Embryonic facial prominence (tissue), 1 donor: ENCODE measurements at regions not wholly inside any gene's neighbourhood (a gene's known extent, or its start where the extent isn't known, plus 50 kb on each side); places are given as distances from the start of the nearest gene placed in this dataset.
"Not testable (repeated sequence)": the region's sequence is repeated elsewhere in the genome, so short reads cannot be mapped to it uniquely, and the experiment has no call there.

Experiments
- DNase-seq: peaks from one replicate; pipeline ENCODE4 v3.0.0-alpha.2; 2016; ENCODE audit errors: extremely low spot score

- DNase-seq = no peak
These were observed 222.8 kb downstream of the LY86 start for GRCh38 chr6:6811128-6812009.

DNA sequence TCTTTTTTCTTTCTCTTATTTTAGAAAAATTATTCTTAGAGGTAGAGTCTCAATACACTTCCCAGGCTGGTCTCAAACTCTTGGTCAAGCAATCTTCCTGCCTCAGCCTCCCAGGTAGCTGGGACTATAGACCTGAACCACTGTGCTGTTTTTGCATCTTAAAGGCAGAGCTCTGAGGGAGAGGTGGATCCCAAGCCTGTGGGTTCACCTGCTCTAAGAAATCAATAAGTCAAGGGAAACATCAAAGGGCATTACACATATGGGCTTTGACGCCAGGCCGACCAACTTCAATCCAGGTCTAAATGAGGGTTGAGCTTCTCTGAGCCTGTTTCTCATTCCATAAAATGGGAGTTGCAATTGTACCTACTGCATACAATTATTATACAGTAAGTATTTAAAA lies 223.9 kb downstream of the LY86 start:
- DNase-seq = no peak

- DNase-seq = no peak
These were observed 227.2 kb downstream of the LY86 start for GRCh38 chr6:6815732-6816131.

DNA sequence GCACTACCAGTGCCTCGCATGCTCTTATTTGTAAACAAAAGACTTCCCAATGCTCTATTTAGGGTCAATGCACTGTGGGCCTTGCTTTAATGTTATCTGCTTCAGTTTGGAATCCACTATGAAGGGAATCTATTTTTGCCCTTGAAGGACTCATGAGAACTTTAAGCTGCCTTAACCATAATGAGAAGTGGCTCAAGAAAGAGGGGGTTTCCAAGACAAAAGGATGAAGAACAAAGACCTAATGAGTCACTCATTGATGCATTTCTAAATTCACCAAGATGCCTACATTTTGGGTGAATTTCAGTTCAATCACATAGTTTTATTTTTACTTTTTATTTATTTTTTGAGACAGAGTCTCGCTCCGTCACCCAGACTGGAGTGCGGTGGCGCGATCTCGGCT lies 228.2 kb downstream of the LY86 start:
- no peak for DNase-seq

DNA sequence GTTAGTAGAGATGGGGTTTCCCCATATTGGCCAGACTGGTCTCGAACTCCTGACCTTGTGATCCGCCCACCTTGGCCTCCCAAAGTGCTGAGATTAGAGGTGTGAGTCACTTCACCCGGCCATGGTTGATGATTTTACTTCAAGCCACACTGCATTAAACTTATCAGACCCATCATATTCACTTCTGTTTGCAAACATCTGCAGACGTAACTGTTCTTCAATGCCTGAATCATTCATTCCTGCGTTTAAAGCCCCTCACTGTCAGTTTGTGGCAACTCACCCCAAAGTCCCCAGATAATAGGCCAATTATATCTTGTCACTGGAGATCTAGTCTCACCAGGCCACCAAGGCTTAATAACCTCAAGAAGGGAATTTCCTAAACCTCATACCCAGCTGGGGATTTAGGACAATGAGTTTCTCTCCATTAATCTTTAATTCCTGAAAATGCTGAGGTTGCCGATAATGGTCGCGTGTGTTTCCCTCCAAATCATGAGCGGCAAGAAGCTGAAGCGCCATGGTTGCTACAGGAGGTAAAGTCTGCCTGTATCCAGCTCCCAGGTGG lies 229.6 kb downstream of the LY86 start:
- no peak for DNase-seq

GRCh38 chr6:6820641-6821238 lies 232.2 kb downstream of the LY86 start:
- no peak for DNase-seq

GRCh38 chr6:6821639-6822261 lies 233.2 kb downstream of the LY86 start:
- no peak for DNase-seq

- DNase-seq = no peak
These were observed 234.5 kb downstream of the LY86 start for GRCh38 chr6:6823030-6823429.

GRCh38 chr6:6823568-6824224 lies 235.2 kb downstream of the LY86 start:
- no peak for DNase-seq

DNA sequence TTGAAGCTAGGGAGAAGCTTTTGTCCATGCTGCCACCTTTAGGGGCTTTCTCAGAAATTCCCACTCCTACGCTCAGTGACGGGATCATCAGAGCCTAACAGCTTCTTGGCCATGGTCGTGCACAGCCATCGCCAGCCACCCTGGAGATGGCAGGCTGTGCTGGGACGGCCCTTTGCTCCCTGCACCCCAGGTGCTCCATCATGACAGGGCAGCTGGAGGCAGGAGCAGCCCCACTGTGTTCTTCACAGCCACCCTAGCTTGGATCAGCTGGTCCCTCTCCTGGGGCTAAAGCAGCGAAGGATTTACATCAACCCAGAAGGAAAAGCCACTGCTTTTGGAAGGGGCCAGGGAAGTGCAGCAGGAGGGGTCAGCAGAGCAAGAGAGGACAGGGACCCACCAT lies 235.9 kb downstream of the LY86 start:
- DNase-seq = no peak

DNA sequence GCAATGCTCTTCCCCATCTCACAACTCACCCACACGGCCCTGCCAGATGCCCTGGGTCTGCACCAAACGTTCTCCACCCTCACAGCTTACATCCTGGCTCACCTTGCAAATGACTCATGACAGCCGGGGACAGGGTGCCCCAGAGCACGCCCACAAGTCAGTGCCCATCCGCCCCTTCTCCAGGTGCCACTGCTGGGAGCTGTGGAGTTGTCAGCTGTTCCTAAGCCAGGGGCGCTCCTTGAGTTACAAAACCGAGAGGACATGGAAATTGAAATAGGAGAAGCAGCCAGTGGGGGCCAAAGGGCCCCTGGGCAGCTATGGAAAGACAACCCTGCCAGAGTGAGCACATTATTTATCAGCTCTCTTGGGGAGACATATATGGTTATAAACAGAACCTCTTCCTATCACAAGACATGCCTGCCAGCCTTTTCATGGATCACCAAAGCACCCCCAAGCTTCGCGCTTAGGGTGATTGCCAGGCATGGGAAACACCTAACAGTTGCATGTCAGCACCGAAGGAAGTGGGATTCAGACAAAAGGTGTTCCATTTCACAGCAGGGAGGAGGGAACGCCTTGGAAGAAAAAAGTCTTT lies 236.8 kb downstream of the LY86 start:
- DNase-seq = no peak

DNA sequence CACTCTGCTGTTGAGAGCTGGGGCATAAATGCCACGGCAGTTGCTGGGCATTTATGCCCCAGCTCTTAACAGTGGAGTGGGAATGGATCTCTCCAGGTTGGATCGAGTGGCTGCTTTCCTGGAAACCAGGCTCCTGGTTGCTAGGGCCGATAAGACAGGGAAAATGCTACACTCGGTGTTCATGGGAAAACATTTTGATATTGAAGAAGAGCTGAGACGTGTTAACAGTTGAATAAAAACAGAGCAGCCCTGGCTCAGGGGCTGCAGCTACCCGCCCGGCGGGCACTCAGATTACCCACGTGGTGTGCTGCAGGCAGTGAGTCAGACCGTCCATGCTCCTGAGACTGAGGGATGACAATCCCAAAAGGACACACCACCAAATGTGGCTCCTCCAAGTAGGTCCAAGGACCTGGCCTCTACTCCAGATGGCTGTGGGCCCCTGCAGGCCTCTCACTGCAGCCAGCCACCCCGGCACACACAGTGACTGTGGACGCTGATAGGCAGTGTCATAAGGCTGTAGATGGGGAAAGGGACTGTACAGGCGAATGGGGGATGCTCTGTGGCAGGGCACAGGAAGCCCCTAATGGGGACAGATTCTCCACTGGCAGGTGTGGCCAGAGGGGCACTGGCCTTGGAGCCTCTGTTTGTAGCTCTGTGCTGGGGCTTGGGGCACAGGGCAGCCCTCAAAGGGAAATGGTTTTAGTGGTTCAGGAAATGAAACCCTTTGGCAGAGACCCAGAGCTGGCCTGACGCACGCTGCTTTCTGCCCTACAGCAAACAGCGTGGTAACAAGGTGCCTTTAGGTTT lies 237.8 kb downstream of the LY86 start:
- no peak for DNase-seq

DNA sequence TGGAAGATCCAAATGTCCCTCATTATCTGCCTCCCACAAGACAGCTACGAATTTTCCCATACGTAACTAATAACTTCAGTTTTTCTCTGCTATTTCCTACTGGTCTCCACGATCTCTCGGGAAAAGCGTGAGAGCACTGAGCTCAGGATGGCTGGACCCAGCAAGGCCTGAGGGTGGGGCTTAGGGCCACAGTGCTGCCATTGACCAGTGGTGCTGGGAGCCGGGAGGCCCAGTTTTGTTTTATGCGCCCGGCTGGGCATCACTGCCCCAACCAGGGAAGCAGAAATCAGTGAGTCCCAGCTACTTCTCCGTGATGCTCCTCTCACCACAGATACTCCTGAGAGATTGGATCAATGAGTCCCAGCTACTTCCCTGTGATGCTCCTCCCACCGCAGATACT lies 238.4 kb downstream of the LY86 start:
- DNase-seq = no peak

DNA sequence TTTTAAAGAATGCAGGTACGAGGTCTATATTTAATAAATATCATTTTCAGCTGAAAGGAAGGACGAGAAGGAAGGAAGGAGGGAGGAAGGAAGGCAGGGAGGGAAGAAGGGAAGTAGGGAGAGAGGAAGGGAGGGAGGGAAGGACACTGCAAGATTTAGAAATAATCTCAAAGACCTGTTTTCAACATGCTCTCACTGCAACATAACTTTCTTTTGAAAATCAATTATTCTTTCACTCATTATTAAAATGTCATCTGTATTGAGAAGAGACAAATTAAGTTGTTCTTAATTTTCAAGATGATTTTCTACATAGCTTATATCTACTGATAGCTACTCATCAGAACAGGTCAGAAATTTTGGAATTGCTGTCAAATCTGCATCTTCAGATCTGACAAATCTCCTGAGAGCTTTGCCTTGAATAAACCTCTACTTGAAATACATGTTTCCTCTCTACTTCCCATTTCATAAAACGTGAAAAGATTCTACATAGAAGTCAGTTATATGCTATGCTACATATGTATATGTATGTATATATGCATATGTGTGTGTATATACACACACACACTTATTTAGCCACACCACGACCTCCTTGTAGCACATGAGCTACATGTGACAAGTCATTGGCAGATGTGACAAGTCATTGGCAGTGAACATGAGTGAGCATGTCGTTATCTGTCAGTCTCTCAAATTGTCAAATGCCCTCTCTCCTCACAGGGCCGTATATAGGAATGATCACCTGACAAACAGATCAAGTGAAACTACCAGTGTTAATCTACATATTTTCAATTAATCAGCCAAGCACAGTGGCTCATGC lies 241.6 kb downstream of the LY86 start:
- no peak for DNase-seq

GRCh38 chr6:6830686-6831063 lies 242.2 kb downstream of the LY86 start:
- not testable (repeated sequence) for DNase-seq

DNA sequence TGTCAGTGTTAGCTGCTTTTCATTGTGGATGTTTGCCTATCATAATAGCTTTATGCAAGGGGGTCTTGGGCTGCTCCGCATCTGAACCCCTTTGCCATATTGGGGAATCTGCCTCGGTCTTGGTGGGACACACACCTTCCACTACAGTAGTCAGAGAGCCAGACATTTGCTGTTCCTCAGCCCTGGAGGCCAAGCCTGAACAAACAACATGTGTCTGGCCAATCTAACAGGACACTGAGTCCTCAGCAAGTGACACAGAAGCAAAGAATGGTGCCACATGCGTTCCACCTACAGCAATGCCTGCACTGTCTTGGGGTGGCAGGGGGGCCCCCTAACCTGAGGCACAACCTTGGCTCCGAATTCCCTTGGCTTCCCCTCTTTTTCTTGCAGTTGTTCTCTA lies 243.9 kb downstream of the LY86 start:
- no peak for DNase-seq

DNA sequence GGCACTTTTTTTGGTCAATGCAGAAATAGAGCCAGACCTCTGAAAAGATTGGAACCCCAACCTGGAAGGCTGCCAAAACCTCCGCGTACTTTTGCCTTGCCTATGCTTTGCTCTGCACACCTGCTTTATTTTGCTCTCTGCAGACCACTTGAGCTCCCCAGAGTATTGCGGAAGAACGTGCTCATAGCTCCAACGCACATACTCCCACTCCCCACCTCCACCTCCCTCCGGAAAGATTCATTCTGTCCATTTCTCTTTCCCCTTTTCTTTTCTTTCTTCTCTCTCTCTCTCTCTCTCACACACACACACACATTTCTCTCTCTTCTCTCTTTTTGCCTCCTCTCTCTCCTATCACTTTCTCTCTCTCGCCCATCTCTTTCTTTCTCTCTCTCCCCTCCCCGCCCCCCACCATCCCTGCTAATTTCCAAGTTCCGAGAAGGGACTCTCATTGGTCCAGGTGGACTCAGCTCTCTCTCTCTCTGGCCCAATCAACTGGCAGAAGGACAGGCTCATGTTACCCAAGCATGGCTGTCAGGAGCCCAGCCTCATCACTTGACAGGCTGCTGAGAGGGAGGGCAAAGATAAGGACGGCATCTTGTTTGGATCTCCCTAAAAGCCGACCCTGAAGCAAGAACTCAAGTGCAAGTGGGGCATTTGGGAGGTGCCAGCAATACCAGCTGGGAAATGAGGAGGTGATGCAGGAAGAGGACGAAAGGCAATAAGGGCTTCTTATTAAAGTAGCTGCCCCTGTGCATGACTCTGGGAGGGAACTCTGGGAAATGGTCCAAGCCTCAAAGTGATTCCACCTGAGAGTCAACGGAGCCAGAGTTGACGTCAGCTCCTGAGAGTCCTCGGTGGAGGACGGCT lies 246.1 kb downstream of the LY86 start:
- DNase-seq = no peak

DNA sequence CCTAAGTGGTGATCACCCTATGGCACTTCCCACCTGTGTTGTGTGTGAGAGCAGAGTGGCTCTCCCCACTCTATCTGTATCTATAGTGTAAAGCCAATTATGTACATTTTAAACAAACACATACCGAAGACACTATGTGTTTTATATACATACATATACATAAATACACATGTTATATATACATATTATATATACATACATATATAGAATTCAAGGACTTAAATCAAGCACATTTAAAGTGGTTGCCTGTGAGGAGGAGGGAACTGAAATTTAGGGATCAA lies 246.6 kb downstream of the LY86 start:
- no peak for DNase-seq
